ENCODE measurements at regions not wholly inside any gene's neighbourhood (a gene's known extent, or its start where the extent isn't known, plus 50 kb on each side); places are given as distances from the start of the nearest gene placed in this dataset.

- TF ChIP-seq CTCF (IDR thresholded peaks at IDR 0.05; ENCODE audit: low read depth, low read length, missing input control) (no peak), MAX (IDR thresholded peaks at IDR 0.05) (no peak), JUND (IDR thresholded peaks at IDR 0.05) (no peak), REST (IDR thresholded peaks at IDR 0.05) (no peak), YY1 (IDR thresholded peaks at IDR 0.05) (no peak)
Measured at GRCh38 chr9:38185647-38186403, 116.8 kb upstream of the SHB start.

All from liver (tissue), 3 donors.